Lower lobe of right lung (tissue), 2 donors: ENCODE measurements at regions not wholly inside any gene's neighbourhood (a gene's known extent, or its start where the extent isn't known, plus 50 kb on each side); places are given as distances from the start of the nearest gene placed in this dataset.

Source experiments
- ATAC-seq, 2 donors: fragments of 200-7000 bp; cut with Tn5 transposase; one replicate each; pipeline ENCODE4 v1.9.1; 2020 to 2022; ENCODE audit warnings: mild to moderate bottlenecking in 2 of 2, moderate library complexity in 2 of 2
- DNase-seq: peaks from one replicate; pipeline ENCODE4 v3.0.0-alpha.2; 2020
- H3K27ac ChIP-seq: fragments of 200-600 bp; one replicate; pipeline ENCODE4 v1.8.0; 2022
- H3K27me3 ChIP-seq: fragments of 200-600 bp; one replicate; pipeline ENCODE4 v1.8.0; 2022; ENCODE audit warnings: low read depth
- H3K36me3 ChIP-seq: fragments of 200-600 bp; one replicate; pipeline ENCODE4 v1.8.0; 2022; ENCODE audit warnings: mild to moderate bottlenecking
- H3K4me1 ChIP-seq: fragments of 200-600 bp; one replicate; pipeline ENCODE4 v1.8.0; 2022
- H3K4me3 ChIP-seq: fragments of 200-600 bp; one replicate; pipeline ENCODE4 v1.8.0; 2022; ENCODE audit warnings: mild to moderate bottlenecking
- H3K9me3 ChIP-seq: fragments of 200-600 bp; one replicate; pipeline ENCODE4 v1.8.0; 2022
- CTCF ChIP-seq: fragments of 200-600 bp; IDR thresholded peaks from one replicate; pipeline ENCODE4 v1.8.0; 2022; ENCODE audit warnings: antibody characterized with exemption, mild to moderate bottlenecking
- intact Hi-C: fragments of 100-400 bp; cut with DNase I; formaldehyde crosslinking; loops from one replicate; pipeline ENCODE4 v1.11.0; 2022
- donor health status: DM: no; HTN: yes; CAD: no; lungs with severe emphysema.

DNA sequence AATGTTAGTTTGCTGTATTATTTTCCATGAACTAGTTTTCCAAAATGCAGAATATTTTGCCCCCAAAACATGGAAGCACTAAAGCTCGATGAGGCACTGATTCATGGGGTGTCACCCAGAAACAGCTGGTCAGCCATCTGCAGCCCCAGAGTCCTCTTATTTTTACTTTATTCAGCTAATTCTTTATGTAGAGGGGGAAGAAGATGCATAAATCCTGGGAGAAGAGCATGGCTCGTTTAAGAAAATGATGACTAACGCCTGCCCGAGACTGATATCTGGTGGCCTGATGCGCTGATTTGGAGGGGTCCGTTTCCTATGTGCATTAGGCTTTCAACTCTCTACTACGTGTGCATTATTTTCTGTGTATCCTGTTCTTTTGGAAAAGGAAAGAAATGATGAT is 390.3 kb upstream of the MEF2C start:
- intact Hi-C loops, result no loop called here
- DNase-seq, result no peak
- Histone ChIP-seq H3K4me1 (no peaks in the 10 kb centered on the region), H3K27me3 (no peaks in the 10 kb centered on the region), H3K4me3 (no peak overlapping the region), H3K36me3 (no peaks in the 10 kb centered on the region), H3K9me3 (no peaks in the 10 kb centered on the region), H3K27ac (no peak overlapping the region)
- no peak for ATAC-seq
- TF ChIP-seq CTCF, result no peak

DNA sequence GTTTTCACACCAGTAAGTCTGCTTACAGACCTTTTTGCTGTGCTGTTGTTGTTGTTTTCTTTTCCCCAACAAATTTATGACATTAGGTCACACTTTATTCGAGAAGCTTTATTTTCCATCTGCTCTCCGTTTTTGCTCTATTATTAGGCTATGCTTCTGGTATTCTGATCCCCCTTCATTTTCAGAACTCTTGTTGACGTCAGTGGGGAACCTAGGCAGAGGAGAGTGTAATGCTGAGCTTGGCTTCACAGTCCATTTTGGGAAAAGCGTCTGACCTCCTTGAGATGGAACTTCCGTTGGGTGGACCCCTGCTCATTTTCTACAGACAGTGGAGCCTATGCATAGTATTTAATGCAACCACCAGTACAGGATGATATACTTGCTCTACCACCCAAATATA is 387.9 kb upstream of the MEF2C start:
- no peaks in the 10 kb centered on the region for H3K4me1 ChIP-seq
- no peaks in the 10 kb centered on the region for H3K27me3 ChIP-seq
- no peak for TF ChIP-seq CTCF
- no peaks in the 10 kb centered on the region for H3K36me3 ChIP-seq
- H3K27ac ChIP-seq, result no peak overlapping the region
- intact Hi-C loops, result no loop called here
- H3K4me3 ChIP-seq, result no peak overlapping the region
- DNase-seq, result no peak
- ATAC-seq, result no peak
- no peaks in the 10 kb centered on the region for H3K9me3 ChIP-seq

DNA sequence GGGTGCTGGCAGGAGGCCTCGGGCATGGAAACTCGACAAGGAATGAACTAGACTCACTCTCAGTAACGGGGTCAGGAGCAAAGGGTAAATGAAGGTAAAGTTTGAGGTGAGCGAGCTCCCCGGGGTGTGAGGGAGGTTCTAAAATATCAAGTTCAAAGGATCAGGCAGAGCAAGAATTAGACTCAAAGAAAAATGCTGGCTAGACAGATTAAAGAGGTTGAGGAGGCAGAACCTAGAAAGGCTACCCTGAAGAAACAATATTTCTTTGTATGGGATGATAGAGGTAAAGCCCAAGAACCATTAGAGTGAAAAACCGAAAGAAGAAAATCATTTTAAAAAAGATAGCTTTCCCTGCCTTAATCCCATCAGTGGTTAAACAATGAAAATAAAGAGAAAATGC is 386.7 kb upstream of the MEF2C start:
- H3K27ac ChIP-seq, result no peak overlapping the region
- TF ChIP-seq CTCF, result no peak
- no peaks in the 10 kb centered on the region for H3K9me3 ChIP-seq
- DNase-seq, result no peak
- no peaks in the 10 kb centered on the region for H3K4me1 ChIP-seq
- no peaks in the 10 kb centered on the region for H3K36me3 ChIP-seq
- intact Hi-C loops, result no loop called here
- no peaks in the 10 kb centered on the region for H3K27me3 ChIP-seq
- ATAC-seq, result no peak
- no peak overlapping the region for H3K4me3 ChIP-seq

GRCh38 chr5:89268460-89268859 is 385.5 kb upstream of the MEF2C start:
- Histone ChIP-seq H3K4me3 (no peak overlapping the region), H3K27me3 (no peaks in the 10 kb centered on the region), H3K36me3 (no peaks in the 10 kb centered on the region), H3K9me3 (no peaks in the 10 kb centered on the region), H3K27ac (no peak overlapping the region), H3K4me1 (no peaks in the 10 kb centered on the region)
- ATAC-seq, result peak in 1 of 2 donors; percentile 31
- no peak for TF ChIP-seq CTCF
- intact Hi-C loops, result no loop called here
- no peak for DNase-seq

DNA sequence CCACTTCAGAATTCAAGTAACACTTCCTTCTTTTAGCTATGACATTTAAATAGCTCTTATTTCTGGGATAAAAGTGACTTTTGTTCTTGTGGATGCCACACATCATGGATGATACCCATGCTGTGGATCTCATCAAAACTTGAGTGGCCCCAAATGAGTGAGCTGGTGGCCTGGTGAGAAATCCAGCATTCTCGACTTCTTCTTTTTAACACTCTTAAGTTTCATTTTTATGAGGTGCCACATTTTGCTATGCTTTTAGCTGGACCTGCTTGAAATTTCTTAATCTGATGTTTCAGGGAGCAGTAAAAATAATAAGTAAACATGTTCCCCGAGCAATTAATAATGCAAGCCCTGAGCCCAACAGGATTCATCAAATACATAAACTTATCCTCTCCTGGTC is 384.8 kb upstream of the MEF2C start:
- intact Hi-C loops, result no loop called here
- Histone ChIP-seq H3K4me3 (no peak overlapping the region), H3K27me3 (no peaks in the 10 kb centered on the region), H3K4me1 (no peaks in the 10 kb centered on the region), H3K27ac (no peak overlapping the region), H3K36me3 (no peaks in the 10 kb centered on the region), H3K9me3 (no peaks in the 10 kb centered on the region)
- no peak for TF ChIP-seq CTCF
- no peak for ATAC-seq
- no peak for DNase-seq
